PC-3 (cell line): ENCODE measurements at regions not wholly inside any gene's neighbourhood (a gene's known extent, or its start where the extent isn't known, plus 50 kb on each side); places are given as distances from the start of the nearest gene placed in this dataset.
A peak's percentile ranks its signal among the peaks of the same experiment; 100 is the strongest.

ENCODE experiments used
- ATAC-seq: fragments of 200-7000 bp; cut with Tn5 transposase; 2 replicates; pipeline ENCODE4 v1.9.1; 2020; ENCODE audit warnings: mild to moderate bottlenecking, moderate library complexity
- BruUV-seq: library from RNA; stranded (reverse); fragments of 400-500 nt; replicated peaks from 2 replicates; lab custom pipeline; 2021; lab: Mats Ljungman, UMichigan
- CTCF ChIA-PET: fragments of 300-600 bp; sonication (Branson Sonifier 250); formaldehyde crosslinking; loops from one replicate; lab custom pipeline; 2022; ENCODE audit warnings: antibody characterized with exemption; lab: Charles Lee
- POLR2A ChIA-PET: fragments of 300-600 bp; sonication (Branson Sonifier 250); formaldehyde crosslinking; loops from one replicate; lab custom pipeline; 2022; ENCODE audit warnings: antibody characterized with exemption; ENCODE audit not compliant: unreplicated experiment; lab: Charles Lee
- DNase-seq: peaks from one replicate; pipeline ENCODE4 v3.0.0-alpha.2; 2015
- H2AFZ ChIP-seq: fragments of 300-600 bp; sonication (generic); 2 replicates; pipeline ENCODE4 v1.6.0; 2016; ENCODE audit warnings: antibody characterized with exemption, low read length
- H3F3A ChIP-seq: fragments of 300-600 bp; sonication (generic); one replicate; pipeline ENCODE4 v1.6.0; 2017; ENCODE audit warnings: antibody characterized with exemption, low read length, control low read depth, mild to moderate bottlenecking; ENCODE audit not compliant: unreplicated experiment
- H3K27ac ChIP-seq: fragments of 300-600 bp; sonication (generic); 2 replicates; pipeline ENCODE4 v1.5.1; 2016; ENCODE audit warnings: mild to moderate bottlenecking, low read length
- H3K27me3 ChIP-seq: fragments of 300-600 bp; sonication (generic); 2 replicates; pipeline ENCODE4 v1.6.1; 2016; ENCODE audit warnings: low read length, mixed read lengths
- H3K36me3 ChIP-seq: fragments of 300-600 bp; sonication (generic); 2 replicates; pipeline ENCODE4 v1.6.1; 2016; ENCODE audit warnings: low read depth, mixed run types, low read length, mixed read lengths
- H3K4me1 ChIP-seq: fragments of 300-600 bp; sonication (generic); 2 replicates; pipeline ENCODE4 v1.5.1; 2016; ENCODE audit warnings: low read length; ENCODE audit not compliant: insufficient read depth
- H3K4me2 ChIP-seq: fragments of 300-600 bp; sonication (generic); 2 replicates; pipeline ENCODE4 v1.6.0; 2016; ENCODE audit warnings: low read length
- H3K4me3 ChIP-seq: fragments of 300-600 bp; sonication (generic); 2 replicates; pipeline ENCODE4 v1.5.1; 2016; ENCODE audit warnings: mild to moderate bottlenecking, low read length, mixed read lengths
- H3K79me2 ChIP-seq: fragments of 300-600 bp; sonication (generic); 2 replicates; pipeline ENCODE4 v1.6.1; 2017; ENCODE audit warnings: low read length, mixed read lengths
- H3K9ac ChIP-seq: fragments of 300-600 bp; sonication (generic); 2 replicates; pipeline ENCODE4 v1.6.0; 2016; ENCODE audit warnings: mild to moderate bottlenecking, low read length
- H3K9me2 ChIP-seq: fragments of 300-600 bp; sonication (generic); replicated peaks from 2 replicates; pipeline ENCODE4 v1.6.1; 2016; ENCODE audit warnings: mixed run types, low read length, mixed read lengths
- H3K9me3 ChIP-seq: fragments of 300-600 bp; sonication (generic); 2 replicates; pipeline ENCODE4 v1.6.1; 2016; ENCODE audit warnings: low read length, mixed read lengths
- H4K20me1 ChIP-seq: fragments of 300-600 bp; sonication (generic); 2 replicates; pipeline ENCODE4 v1.6.1; 2016; ENCODE audit warnings: low read length, mixed read lengths
- EZH2 ChIP-seq: fragments of 300-600 bp; sonication (generic); IDR thresholded peaks from one replicate; pipeline ENCODE4 v1.6.1; 2017; ENCODE audit warnings: antibody characterized with exemption, mild to moderate bottlenecking, low read length; ENCODE audit not compliant: unreplicated experiment
- EZH2phosphoT487 ChIP-seq: fragments of 300-600 bp; sonication (generic); IDR thresholded peaks from 2 replicates; pipeline ENCODE4 v1.6.1; 2018; ENCODE audit warnings: mild to moderate bottlenecking, antibody characterized with exemption, low read length, borderline replicate concordance
- intact Hi-C: fragments of 100-400 bp; cut with micrococcal nuclease; formaldehyde crosslinking; loops from 2 replicates; pipeline ENCODE4 v1.9.0; 2023
- TF ChIP-seq, protein P1 (sequence below): fragments of 300-600 bp; sonication (generic); conservative IDR thresholded peaks from 2 replicates; pipeline ENCODE4 v1.5.1; 2017; ENCODE audit warnings: antibody characterized with exemption, low read depth, mild to moderate bottlenecking, low read length

DNA sequence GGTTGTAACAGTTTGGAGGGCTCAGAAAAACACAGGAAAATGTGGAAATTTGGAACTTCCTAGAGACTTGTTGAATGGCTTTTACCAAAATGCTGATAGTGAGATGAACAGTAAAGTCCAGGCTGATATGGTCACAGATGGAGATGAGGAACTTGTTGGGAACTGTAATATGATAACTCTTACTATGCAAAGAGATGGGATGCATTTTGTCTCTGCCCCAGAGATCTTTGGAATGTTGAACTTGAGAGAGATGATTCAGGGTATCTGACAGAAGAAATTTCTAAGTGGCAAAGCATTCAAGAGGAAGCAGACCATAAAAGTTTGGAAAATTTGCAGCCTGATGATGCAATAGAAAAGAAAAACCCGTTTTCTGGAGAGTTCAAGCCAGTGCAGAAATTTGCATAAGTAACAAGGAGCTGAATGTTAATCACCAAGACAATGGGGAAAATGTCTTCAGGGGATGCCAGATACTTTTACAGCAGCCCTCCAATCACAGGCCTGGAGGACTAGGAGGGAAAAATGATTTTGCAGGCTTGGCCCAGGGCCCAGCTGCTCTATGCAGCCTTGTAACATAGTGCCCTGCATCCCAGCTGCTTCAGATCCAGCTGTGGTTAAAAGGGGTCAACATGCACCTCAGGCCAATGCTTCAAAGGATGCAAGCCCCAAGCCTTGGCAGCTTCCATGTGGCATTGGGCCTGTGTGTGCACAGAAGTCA lies 572.7 kb upstream of the ATP2B1 start:
- ATAC-seq (no peak), DNase-seq (no peak)
- no peaks in the 10 kb centered on the region for H3K9me2 ChIP-seq
- H2AFZ ChIP-seq: no peak overlapping the region
- H3K27ac ChIP-seq: no peak overlapping the region
- H4K20me1 ChIP-seq: no peaks in the 10 kb centered on the region
- H3K79me2 ChIP-seq: no peaks in the 10 kb centered on the region
- no peak for TF ChIP-seq EZH2
- TF ChIP-seq, protein P1, sequence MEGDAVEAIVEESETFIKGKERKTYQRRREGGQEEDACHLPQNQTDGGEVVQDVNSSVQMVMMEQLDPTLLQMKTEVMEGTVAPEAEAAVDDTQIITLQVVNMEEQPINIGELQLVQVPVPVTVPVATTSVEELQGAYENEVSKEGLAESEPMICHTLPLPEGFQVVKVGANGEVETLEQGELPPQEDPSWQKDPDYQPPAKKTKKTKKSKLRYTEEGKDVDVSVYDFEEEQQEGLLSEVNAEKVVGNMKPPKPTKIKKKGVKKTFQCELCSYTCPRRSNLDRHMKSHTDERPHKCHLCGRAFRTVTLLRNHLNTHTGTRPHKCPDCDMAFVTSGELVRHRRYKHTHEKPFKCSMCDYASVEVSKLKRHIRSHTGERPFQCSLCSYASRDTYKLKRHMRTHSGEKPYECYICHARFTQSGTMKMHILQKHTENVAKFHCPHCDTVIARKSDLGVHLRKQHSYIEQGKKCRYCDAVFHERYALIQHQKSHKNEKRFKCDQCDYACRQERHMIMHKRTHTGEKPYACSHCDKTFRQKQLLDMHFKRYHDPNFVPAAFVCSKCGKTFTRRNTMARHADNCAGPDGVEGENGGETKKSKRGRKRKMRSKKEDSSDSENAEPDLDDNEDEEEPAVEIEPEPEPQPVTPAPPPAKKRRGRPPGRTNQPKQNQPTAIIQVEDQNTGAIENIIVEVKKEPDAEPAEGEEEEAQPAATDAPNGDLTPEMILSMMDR: no peak
- TF ChIP-seq EZH2phosphoT487: no peak
- intact Hi-C loops: no loop called here
- H3K4me3 ChIP-seq: no peak overlapping the region
- peaks cover 7% of the 10 kb centered on the region for H3K9me3 ChIP-seq
- no peak overlapping the region for H3K4me2 ChIP-seq
- ChIA-PET CTCF (no interaction called here), POLR2A (no interaction called here)
- no TSS peak for BruUV-seq
- no peaks in the 10 kb centered on the region for H3K4me1 ChIP-seq
- H3K27me3 ChIP-seq: no peaks in the 10 kb centered on the region
- no peaks in the 10 kb centered on the region for H3F3A ChIP-seq
- no peak overlapping the region for H3K9ac ChIP-seq
- H3K36me3 ChIP-seq: peaks cover 3% of the 10 kb centered on the region; the same call in 1 of the 2 replicates

DNA sequence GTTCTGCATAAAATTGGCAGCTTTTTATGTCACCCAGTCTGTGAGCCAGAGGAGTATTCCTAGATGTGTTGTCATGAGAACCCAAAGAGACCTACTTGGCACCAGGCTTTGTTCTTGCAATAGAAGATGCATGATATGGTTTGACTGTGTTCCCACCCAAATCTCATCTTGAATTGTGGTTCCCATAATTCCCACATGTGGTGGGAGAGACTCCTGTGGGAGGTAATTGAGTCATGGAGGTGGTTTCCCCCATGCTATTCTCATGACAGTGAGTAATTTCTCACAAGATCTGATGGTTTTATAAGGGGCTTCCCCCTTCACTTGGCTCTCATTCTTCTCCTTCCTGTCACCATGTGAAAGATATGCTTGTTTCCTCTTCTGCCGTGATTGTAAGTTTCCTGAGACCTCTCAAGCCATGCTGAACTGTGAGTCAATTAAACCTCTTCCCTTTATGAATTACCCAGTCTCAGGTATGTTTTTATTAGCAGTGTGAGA lies 572.0 kb upstream of the ATP2B1 start:
- CTCF ChIA-PET: no interaction called here
- H3K79me2 ChIP-seq: no peaks in the 10 kb centered on the region
- no peaks in the 10 kb centered on the region for H3F3A ChIP-seq
- H2AFZ ChIP-seq: no peak overlapping the region
- POLR2A ChIA-PET: no interaction called here
- no TSS peak for BruUV-seq
- peaks cover 3% of the 10 kb centered on the region; the same call in 1 of the 2 replicates for H3K36me3 ChIP-seq
- no peaks in the 10 kb centered on the region for H3K27me3 ChIP-seq
- TF ChIP-seq, protein P1: no peak
- no peak for TF ChIP-seq EZH2phosphoT487
- TF ChIP-seq EZH2: no peak
- peaks cover 7% of the 10 kb centered on the region for H3K9me3 ChIP-seq
- no peaks in the 10 kb centered on the region for H4K20me1 ChIP-seq
- H3K9ac ChIP-seq: no peak overlapping the region
- intact Hi-C loops: no loop called here
- ATAC-seq (no peak), DNase-seq (no peak)
- no peak overlapping the region for H3K4me3 ChIP-seq
- H3K27ac ChIP-seq: peak overlapping the region; percentile 24
- no peaks in the 10 kb centered on the region for H3K9me2 ChIP-seq
- no peaks in the 10 kb centered on the region for H3K4me1 ChIP-seq
- H3K4me2 ChIP-seq: no peak overlapping the region

DNA sequence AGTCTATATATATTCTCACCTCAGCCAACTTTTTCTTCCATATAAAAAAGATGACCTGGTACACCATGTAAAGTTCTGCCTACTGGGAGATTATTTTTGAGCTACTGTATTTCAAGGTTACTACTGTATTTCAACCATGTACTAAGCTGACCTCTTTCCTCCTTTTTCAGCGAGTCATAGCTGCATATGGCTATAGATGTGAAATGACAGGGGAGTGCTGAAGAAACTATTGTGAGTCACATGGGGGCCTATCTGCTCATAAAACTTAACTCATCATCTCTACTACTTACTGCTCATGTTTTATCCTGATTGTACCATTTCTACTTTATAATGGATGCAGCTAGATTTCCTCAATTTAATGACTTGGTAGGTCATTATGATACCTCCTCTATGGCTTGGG lies 571.4 kb upstream of the ATP2B1 start:
- H3K9me3 ChIP-seq: peaks cover 7% of the 10 kb centered on the region
- H3K36me3 ChIP-seq: peaks cover 3% of the 10 kb centered on the region; the same call in 1 of the 2 replicates
- no peak overlapping the region for H2AFZ ChIP-seq
- no peaks in the 10 kb centered on the region for H3K27me3 ChIP-seq
- POLR2A ChIA-PET: no interaction called here
- ATAC-seq (no peak; the same call in 1 of the 2 replicates), DNase-seq (peak; percentile 51)
- TF ChIP-seq EZH2phosphoT487: no peak
- TF ChIP-seq, protein P1: no peak
- TF ChIP-seq EZH2: no peak
- H3F3A ChIP-seq: no peaks in the 10 kb centered on the region
- intact Hi-C loops: no loop called here
- H3K4me2 ChIP-seq: no peak overlapping the region
- CTCF ChIA-PET: no interaction called here
- H3K27ac ChIP-seq: peak overlapping the region; percentile 24
- BruUV-seq: no TSS peak
- H3K9me2 ChIP-seq: no peaks in the 10 kb centered on the region
- H3K4me1 ChIP-seq: no peaks in the 10 kb centered on the region
- no peak overlapping the region for H3K9ac ChIP-seq
- H4K20me1 ChIP-seq: no peaks in the 10 kb centered on the region
- H3K4me3 ChIP-seq: no peak overlapping the region
- no peaks in the 10 kb centered on the region for H3K79me2 ChIP-seq
